HG02840 (cell line): ENCODE measurements at regions not wholly inside any gene's neighbourhood (a gene's known extent, or its start where the extent isn't known, plus 50 kb on each side); places are given as distances from the start of the nearest gene placed in this dataset.

Experiments used
- ATAC-seq: cut with Tn5 transposase; IDR thresholded peaks from one replicate; pipeline ENCODE4 v1.9.1; 2021; ENCODE audit warnings: mild to moderate bottlenecking, moderate library complexity, moderate number of reproducible peaks; ENCODE audit not compliant: unreplicated experiment, low FRiP score

GRCh38 chr2:15830937-15831549 lies 109.3 kb upstream of the MYCN start:
- no peak for ATAC-seq

GRCh38 chr2:15832030-15832709 lies 108.2 kb upstream of the MYCN start:
- ATAC-seq, result no peak

DNA sequence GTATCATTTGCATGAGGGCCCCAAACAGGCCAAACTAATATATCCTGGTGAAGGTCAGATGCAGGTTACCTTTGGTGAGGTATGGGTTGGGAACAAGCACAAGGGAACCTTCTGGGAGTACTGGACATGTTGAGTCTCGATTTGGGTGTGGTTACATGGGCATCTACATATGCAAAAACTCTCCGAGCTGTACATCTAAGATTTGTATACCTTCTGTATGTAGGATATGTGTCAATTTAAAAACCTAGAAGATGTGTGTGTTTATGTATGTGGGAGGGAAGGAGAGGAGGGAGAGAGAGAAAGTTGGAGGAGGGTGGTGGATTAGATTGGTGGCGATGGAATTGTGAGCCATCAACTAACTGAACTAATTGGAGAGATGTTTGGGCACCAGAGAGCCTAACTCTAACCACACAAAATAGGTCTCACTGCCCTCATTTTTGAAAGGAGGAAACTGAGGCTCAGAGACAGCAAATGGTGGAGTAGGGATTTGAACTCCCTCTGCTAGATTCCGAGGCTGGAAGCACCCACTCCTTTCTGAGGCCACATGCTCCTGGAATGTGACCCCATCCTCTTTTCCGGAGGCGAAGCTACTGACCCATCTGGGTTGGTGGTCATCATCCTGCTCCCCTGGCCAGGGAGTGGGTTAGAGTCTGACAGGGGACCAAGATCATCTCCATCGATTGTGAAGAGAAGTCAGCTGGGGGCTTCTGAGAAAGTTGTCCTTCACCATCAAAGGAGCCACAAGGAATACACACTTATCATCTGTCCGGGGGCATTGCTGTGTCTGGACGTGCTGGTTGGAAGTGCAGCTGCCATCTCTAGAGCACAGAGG lies 107.3 kb upstream of the MYCN start:
- no peak for ATAC-seq

- no peak for ATAC-seq
Measured at GRCh38 chr2:15833731-15834130, 106.6 kb upstream of the MYCN start.

GRCh38 chr2:15834381-15835031 lies 105.8 kb upstream of the MYCN start:
- no peak for ATAC-seq

DNA sequence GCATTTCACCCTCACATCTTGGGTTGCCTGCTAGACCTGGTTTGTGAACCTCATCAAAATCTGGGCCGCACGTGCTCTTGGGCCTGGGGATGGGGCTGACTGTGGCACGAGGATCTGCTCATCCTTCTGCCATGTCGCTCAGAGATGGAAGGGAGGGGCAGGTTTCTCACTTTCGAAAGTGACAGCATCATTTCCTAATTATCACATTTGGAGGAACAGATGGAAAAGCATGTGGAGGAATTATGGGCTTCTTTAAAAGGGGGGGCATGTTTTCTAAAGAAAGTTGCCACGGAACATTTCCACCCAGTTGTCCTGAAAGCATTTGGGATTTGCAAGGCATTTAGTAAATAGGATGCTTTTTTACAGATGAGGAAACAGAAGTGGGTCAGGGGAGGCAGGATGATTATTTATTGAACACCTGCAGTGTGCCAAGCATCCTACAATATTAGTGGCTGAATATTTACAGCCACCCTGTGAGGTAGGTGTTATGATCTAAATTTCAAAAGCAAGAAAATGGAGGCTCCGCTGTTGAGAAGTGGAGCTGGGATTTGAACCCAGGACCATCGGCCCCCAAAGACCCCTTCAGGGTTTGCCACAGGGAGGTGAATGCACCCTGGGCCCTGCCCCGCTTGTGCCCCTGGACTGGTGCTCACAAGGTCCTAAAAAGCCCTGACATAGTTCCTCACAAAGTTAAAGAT lies 104.2 kb upstream of the MYCN start:
- ATAC-seq, result no peak

GRCh38 chr2:15836689-15837610 lies 103.4 kb upstream of the MYCN start:
- no peak for ATAC-seq

DNA sequence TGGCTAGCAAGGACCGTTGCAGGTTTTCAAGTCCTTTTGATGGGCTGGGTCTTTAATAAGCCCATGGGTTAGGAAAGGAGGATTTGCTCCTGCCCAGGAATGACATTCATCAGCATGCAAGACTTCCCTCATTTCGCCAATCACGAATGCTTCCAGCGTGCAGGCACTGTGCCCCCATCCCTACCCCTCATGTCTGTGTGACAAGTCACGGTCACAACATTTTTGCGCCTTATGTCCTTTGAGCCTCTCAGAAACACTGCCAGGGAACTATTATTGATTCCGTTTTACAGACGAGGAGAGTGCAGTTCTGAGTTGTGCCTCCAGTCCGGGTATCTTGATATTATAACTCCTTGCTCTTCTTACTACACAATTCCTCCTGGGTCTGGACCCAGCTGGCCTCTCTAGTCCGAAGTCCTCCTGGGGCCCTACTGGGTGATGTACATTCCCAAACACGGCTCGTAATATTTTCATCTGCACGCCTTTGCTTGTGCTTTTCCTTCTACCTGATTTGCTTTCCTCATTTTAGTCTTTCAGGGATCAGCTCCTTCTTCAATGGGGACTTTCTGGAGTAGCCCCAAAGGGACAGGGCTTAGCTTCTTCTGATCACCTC lies 101.8 kb upstream of the MYCN start:
- ATAC-seq, result no peak

- no peak for ATAC-seq
Measured at GRCh38 chr2:15839426-15840124, 100.8 kb upstream of the MYCN start.

DNA sequence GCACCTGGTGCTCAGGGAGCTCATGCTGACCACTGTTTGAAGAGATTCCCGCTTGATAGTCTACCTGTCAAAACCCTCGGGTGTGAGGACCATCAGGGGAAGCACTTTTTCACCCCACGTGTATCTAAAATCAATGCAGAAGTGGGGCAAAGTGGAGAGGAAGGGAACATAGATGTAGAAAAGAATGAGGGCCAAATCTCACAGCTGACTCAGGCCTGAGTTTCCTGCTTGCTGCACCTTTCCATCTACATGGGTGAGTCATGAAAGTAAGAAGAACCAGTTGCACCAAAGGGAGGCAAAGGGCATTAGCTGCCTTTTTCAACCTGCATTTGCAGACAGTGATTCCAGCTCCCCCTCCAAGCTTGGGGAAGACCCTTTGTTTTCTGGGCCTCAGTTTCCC lies 100.2 kb upstream of the MYCN start:
- no peak for ATAC-seq

DNA sequence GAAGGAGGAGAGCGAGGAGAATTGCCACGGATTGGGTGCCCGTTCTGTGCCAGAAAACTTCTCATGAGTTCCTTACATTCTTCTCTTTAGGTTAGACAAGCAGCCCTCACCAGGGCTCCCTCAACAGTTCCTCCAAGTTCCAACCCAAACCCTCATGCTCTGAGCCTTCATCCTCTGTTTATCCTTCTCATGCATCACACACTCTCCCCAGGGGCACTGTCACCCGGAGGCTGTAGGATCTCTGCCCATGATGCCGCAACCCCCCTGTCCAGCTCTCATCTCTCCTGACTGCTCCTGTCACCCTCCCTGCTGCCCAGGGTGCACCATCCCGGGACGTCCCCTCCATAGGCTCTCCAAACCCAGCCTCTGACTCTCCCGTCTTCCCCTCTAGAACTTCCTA lies 99.4 kb upstream of the MYCN start:
- no peak for ATAC-seq

GRCh38 chr2:15841776-15842560 lies 98.4 kb upstream of the MYCN start:
- ATAC-seq, result no peak

GRCh38 chr2:15842758-15843666 lies 97.3 kb upstream of the MYCN start:
- ATAC-seq, result no peak

DNA sequence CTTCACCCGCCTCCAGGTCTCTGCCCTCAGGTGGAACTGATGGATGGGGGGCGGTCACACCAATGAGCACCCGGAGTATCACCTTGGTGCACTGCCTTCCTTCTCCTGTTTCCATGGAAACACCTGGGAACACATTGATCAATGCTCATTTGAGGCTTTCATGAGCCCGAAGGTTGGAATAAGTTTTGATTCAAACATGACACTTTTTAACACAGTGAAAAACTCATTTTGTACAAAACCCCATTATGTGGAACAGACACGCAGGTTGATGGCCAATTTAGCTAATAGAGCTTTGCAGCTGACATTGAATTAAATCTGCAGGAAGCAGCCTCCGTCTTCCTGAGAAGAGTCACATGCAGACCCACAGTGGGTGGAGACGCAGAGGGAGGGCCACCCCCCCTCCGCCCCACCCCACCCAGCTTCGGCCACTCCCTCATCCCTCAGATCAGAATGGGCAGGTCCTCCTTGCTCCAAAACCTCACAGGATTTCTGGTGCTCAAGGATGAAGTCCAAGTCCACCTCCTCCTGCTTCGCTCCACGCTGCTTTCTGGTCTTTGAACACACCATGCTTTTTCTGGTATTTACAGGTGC lies 96.0 kb upstream of the MYCN start:
- no peak for ATAC-seq

- no peak for ATAC-seq
Measured at GRCh38 chr2:15845294-15845693, 95.1 kb upstream of the MYCN start.

- ATAC-seq, result no peak
Measured at GRCh38 chr2:15845737-15846405, 94.5 kb upstream of the MYCN start.
